Activated T-helper 9 cell treated with anti-CD3 and anti-CD28 coated beads, Interleukin-2, amount 50 U/mL, for 16 hours (primary cell): ENCODE measurements at regions not wholly inside any gene's neighbourhood (a gene's known extent, or its start where the extent isn't known, plus 50 kb on each side); places are given as distances from the start of the nearest gene placed in this dataset.

Source experiments
- DNase-seq: peaks from one replicate; pipeline ENCODE4 v3.0.0-alpha.2; 2020; ENCODE audit warnings: low read depth

GRCh38 chr6:63371104-63371715, 51.4 kb upstream of the LGSN start:
- no peak for DNase-seq

DNA sequence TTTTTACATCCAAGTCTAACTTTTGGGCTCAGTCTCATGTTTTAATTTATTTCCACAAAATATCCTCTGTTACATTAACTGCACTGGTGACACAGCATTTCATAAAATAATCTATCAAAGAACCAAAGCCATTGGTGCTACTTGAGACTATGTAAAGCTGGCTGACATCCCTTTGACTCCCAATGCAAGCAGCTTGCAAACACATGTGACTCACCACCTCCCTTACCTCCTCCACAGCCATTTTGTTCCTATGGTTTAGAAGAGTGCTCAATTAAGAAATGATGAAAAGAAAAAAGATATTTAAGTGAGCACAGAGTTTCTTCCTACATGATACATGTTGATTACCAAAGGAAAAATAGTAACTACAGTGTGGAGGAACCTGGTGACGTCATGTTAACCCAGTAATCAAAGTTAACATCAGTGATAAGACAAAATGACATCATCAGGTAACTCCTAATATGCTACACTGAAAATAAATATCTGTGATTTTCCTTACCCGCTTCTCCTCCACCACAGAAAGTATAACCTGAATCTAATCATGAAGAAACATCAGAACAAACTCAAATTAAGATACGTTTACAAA, 53.3 kb upstream of the LGSN start:
- DNase-seq: no peak

GRCh38 chr6:63389191-63389844, 69.5 kb upstream of the LGSN start:
- no peak for DNase-seq

- DNase-seq: no peak
Observed at GRCh38 chr6:63391203-63391970, 71.6 kb upstream of the LGSN start.

- no peak for DNase-seq
Observed at GRCh38 chr6:63392092-63392724, 72.4 kb upstream of the LGSN start.

DNA sequence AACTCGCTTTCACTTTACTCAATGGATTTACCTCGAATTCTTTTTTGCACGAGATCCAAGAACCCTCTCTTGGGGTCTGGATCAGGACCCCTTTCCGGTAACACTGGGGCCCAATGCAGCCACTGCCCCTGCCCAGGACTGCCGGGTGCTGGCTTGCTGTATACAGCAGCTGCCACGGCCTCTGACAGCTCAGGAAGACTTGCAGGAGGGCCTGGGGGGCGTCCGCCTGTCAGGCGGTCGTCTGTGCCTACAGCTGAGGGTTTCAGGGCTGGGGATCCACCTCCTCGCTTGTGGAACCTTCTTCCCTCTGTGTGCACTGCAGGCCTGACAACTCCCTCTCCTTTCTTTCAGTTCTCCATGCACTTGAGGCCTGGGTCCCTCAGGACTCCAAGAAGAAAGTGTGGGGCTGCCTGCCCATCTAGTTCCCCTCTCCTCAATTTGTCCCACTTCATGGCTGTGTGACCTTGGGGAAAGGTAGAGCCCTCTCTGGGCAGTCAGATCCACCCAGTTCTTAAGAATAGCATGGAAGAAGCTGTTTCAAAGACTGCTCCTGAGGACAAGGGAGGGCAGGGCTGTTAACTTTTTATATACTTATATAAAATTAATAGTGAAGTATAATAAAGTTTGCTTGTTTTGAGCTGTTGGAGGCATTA, 75.0 kb upstream of the LGSN start:
- DNase-seq: no peak

GRCh38 chr6:63395381-63395780, 75.6 kb upstream of the LGSN start:
- no peak for DNase-seq

GRCh38 chr6:63403725-63404124, 83.9 kb upstream of the LGSN start:
- DNase-seq: no peak

DNA sequence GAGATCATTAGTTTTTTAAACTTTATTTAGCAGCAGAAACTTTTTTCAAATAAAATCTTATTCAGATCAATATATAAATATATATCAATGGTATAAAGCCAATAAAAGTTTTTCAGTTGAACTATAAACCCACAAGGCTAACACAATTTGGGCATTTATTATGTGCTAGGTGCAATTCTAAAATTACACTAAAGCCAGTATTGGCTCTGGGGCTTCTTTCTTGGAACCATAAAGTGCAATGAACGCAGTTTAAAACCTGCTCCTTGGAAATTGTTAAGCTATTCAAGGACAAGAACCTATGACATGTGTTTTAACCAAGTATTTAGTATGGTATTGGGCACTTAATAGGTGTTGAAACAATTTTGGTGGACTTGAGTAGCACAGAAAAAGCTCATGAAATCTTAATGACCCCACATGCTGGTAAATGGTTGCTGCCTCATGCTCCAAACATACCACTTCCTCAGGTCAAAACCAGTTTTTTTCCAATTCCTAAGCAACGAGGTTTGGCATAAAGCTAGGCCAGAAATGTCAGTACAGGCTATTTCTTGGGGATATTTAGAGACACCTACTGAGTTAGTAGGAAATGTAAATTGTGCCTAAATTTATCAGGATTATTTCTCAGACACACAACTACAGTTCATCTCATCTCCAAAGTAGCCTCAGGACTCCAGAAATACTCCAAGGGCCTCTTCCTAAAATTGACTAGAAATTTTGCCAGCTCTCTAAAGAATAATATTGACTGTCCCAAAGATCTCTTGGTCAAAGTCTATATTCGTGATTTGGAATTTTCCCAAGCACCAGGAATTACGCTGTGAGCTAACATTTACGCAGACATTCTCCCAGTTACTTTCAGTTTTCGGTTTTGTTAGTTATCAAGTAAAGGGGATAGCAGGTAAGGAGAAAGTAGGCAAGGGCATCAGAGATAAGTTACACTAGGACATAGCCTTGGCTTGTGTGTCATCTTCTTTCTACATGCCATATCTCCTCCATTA, 90.9 kb upstream of the LGSN start:
- no peak for DNase-seq

- DNase-seq: no peak
Observed at GRCh38 chr6:63415286-63415685, 95.5 kb upstream of the LGSN start.

DNA sequence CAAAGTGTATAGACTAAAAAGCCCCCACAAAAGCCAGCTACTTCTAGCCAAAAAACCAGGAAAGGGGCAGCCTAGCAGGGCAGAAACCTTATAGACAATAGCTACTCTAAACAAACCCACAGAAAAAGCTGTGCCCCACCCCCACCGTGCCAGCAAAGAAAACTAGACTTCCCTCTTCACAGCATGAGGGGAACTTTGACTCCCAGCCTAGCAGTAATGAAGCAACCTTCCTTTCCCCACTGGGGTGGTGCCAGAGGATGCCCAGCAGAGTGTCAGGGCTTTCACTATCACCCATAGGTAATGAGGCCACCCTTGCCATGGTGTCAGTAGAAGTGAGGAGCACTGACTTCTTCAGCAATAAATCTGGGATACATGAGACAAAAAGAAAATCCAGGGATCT, 99.0 kb upstream of the LGSN start:
- DNase-seq: no peak

- no peak for DNase-seq
Observed at GRCh38 chr6:63424636-63425035, 104.9 kb upstream of the LGSN start.

DNA sequence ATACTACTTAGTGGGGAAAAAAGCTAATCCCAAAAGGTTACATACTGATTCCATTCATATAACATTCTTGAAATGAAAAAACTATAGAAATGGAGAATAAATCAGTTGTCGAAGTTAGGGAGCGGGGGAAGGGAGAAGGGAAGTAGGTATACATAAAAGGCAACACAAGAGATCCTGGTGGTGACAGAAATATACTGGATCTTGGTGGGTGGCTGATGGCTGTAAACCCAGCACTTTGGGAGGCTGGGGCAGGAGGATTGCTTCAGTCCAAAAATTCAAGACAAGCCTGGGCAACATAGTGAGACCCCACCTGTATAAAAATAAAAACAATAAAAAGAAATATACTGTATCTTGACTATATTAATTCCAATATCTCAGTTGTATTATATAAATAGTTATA, 105.7 kb upstream of the LGSN start:
- DNase-seq: no peak

- no peak for DNase-seq
Observed at GRCh38 chr6:63426844-63427243, 107.1 kb upstream of the LGSN start.

DNA sequence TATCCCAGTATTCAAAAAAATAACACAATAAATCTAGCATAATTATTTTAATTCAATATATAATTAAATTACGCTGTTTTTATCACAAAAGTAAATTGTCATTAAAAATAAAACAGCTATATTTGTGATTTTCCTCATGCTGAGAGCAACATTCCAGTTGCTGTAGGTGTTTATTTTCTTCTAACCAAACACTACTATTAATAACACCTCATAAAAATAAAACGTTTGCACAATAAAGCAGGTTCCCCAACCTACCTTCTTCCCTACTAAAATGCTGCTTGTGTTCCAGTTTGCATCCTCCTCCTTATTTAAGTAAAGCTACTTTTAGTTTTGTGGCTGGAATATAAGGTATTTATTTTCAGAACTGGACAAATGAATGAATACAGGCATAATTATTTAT, 108.2 kb upstream of the LGSN start:
- no peak for DNase-seq

DNA sequence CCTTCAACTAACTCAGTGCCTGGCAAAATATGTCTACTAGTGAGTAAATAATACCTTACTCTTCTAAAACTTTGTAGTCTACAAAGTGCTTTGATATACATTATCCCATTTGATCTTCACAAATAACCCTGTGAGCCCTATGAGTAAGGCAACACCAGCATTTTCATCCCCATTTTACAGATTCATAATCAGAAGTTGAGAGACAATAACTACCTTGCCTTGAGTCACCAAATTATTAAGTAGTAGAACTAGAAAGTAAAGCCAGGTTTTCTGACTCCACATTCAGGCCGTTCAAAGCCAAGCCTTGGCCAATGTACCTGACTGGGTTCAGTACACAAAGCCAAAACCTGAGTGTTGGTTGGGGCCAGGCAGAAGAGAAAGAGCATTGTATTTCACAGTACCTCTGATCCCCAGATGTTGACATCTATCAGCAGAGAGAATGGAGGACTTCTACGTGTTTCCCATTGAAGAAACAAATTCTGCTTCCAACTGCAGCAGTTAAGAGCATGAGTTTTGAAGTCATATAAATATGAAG, 111.3 kb upstream of the LGSN start:
- DNase-seq: no peak

- no peak for DNase-seq
Observed at GRCh38 chr6:63434943-63435342, 115.2 kb upstream of the LGSN start.

- DNase-seq: no peak
Observed at GRCh38 chr6:63436356-63436755, 116.6 kb upstream of the LGSN start.

DNA sequence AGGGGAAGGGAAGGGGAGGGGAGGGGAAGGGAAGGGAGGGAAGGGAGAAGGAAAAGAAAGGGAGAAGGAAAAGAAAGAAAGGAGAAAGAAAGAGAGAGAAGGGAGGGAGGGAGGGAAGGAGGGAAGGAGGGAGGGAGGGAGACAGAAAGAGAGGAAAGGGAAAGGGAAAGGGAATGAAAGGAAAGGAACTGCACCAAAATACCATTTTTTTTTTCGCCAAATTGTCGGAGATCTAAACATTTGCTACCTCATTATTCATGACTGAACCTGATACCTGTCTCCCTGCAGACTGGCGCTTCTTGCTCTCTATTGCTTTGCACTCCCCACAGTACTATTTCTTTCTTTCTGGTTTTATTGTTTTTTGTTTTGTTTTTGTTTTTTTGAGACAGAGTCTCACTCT, 117.3 kb upstream of the LGSN start:
- no peak for DNase-seq

DNA sequence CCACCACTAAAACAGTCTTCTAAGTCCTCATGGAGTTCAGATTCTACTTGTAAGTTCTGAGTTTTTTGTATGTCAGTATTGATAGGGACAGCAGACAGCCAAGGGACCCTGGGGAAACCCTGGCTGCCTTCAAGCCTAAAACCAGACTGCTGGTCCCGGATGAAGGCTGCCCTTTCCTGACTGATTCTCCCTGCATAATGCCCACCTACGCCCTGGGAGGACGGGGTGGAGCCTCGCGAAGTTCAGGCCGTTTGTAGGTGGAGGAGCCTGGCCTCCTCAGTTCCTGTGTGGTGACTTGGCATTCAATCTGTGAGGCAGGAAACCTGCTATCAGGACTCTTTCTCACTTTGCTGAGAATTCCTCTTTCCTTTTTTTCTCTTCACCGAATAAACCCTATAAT, 120.3 kb upstream of the LGSN start:
- no peak for DNase-seq

DNA sequence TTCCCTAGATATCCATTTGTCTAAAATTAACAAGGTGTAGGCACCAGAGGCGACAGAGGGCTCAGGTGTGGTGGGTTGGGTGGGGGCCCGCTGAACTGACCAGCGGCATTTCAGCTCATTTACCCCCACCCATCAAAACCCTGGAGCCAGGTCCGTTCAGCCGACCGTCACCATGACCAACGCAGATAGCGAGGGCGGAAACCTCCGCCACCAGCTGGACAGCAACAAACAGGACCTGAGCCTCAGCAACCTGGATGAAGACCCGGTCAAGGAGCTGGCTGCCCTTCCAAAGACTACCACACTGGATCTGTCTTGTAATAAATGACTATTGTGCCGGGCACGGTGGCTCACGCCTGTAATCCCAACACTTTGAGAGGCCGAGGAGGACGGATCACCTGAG, 120.8 kb upstream of the LGSN start:
- no peak for DNase-seq
